Right ventricle myocardium superior (tissue), 1 donor: ENCODE measurements at regions not wholly inside any gene's neighbourhood (a gene's known extent, or its start where the extent isn't known, plus 50 kb on each side); places are given as distances from the start of the nearest gene placed in this dataset.
"Not testable (repeated sequence)": the region's sequence is repeated elsewhere in the genome, so short reads cannot be mapped to it uniquely, and the experiment has no call there.

Experiments used
- ATAC-seq: fragments of 200-7000 bp; cut with Tn5 transposase; one replicate; pipeline ENCODE4 v1.9.1; 2020; ENCODE audit warnings: mild to moderate bottlenecking; ENCODE audit not compliant: poor library complexity
- DNase-seq: peaks from one replicate; pipeline ENCODE4 v3.0.0-alpha.2; 2020
- intact Hi-C: fragments of 100-400 bp; cut with DNase I; formaldehyde crosslinking; loops from one replicate; pipeline ENCODE4 v1.11.2; 2022
- donor health status: DM: no; HTN: yes; CAD: no; lungs with severe emphysema.

- ATAC-seq, result no peak
- intact Hi-C loops, result no loop called here
- DNase-seq, result no peak
Observed at GRCh38 chr5:33102551-33102950, 338.2 kb upstream of the TARS1 start.

- ATAC-seq, result peak; percentile 85
- DNase-seq, result no peak
- intact Hi-C loops, result no loop called here
Observed at GRCh38 chr5:33105521-33105941, 335.2 kb upstream of the TARS1 start.

DNA sequence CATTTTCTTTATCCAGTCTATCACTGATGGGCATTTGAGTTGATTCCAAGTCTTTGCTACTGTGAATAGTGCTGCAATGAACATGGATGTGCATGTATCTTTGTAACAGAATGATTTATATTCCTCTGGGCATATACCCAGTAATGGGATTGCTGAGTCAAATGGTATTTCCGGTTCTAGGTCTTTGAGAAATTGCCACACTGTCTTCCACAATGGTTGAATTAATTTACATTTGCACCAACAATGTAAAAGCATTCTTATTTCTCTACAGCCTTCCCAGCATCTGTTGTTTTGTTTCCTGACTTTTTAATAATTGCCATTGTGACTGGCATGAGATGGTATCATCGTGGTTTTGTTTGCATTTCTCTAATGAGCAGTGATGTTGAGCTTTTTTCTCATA is 330.3 kb upstream of the TARS1 start:
- ATAC-seq, DNase-seq, intact Hi-C loops: not testable (repeated sequence)

DNA sequence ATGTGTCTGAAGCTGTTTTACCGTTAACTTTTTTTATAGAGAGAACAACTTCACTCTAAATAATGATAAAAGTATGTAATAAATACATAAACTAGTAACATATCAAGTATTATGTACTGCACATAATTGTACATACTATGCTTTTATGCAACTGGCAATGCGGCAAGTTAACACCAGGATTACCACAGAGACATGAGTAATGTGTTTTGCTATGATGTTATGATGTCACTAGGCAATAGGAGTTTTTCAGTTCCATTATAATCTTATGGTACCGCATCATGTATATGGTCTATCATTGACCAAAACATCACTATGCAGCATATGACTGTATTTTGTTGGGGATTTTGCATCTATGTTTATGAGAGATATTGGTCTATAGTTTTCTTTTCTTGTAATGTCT is 326.4 kb upstream of the TARS1 start:
- DNase-seq (no peak), ATAC-seq (no peak)
- intact Hi-C loops, result no loop called here

GRCh38 chr5:33115467-33115866 is 325.3 kb upstream of the TARS1 start:
- intact Hi-C loops, result no loop called here
- no peak for DNase-seq
- no peak for ATAC-seq

- no peak for ATAC-seq
- intact Hi-C loops, result no loop called here
- DNase-seq, result no peak
Observed at GRCh38 chr5:33118761-33119415, 321.9 kb upstream of the TARS1 start.

- ATAC-seq (no peak), DNase-seq (no peak)
- intact Hi-C loops, result no loop called here
Observed at GRCh38 chr5:33120671-33121070, 320.1 kb upstream of the TARS1 start.

GRCh38 chr5:33129309-33129708 is 311.5 kb upstream of the TARS1 start:
- intact Hi-C loops, result no loop called here
- ATAC-seq, result no peak

GRCh38 chr5:33136785-33137184 is 304.0 kb upstream of the TARS1 start:
- ATAC-seq (no peak), DNase-seq (no peak)
- intact Hi-C loops, result no loop called here

More at GRCh38 chr5:33129309-33129708, 311.5 kb upstream of the TARS1 start:
- DNase-seq, result no peak

- DNase-seq, ATAC-seq, intact Hi-C loops: not testable (repeated sequence)
Observed at GRCh38 chr5:33138145-33138544, 302.6 kb upstream of the TARS1 start.

- no peak for DNase-seq
- intact Hi-C loops, result no loop called here
- ATAC-seq, result no peak
Observed at GRCh38 chr5:33143405-33144123, 297.2 kb upstream of the TARS1 start.

DNA sequence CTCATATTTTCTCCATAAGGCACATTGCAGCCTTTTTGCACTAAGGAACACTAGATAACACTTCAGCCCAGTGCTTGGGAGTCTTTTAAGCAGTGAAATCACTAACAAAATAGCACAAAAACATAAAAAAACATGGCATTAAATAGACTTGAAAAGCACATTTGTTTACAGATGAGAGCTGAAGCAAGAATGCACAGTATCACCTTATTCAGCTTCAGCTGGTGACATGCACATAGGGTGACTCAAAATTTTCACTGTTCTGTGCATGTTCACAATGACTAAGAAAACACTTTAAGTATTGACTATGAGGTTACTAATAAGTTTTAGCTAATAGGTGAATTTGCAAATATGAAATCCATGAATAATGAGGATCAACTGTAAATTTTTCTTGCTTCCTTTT is 293.9 kb upstream of the TARS1 start:
- DNase-seq (no peak), ATAC-seq (no peak)
- intact Hi-C loops, result no loop called here

GRCh38 chr5:33148076-33148513 is 292.7 kb upstream of the TARS1 start:
- intact Hi-C loops, result no loop called here
- ATAC-seq, result peak; percentile 94
- DNase-seq, result peak; percentile 42

DNA sequence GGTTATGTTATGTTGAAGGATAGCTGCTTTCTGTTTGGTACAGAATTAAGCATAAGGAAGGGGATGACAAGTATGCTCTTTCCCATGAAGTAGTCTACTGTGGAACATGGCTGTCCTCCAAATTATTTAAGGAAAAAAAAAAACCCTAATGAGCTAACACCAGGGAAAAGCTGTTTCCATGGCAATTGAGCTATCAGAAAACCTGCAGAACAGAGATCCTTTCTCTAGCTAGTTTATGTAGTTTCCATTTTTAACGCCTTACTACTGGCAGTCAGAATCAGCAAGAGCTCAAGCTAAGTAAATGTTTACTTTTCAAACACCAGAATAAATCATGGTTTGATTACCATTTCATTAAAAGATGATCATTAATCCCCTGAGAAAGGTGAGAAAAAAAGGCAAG is 287.4 kb upstream of the TARS1 start:
- ATAC-seq (no peak), DNase-seq (no peak)
- intact Hi-C loops, result no loop called here

GRCh38 chr5:33153831-33154230 is 286.9 kb upstream of the TARS1 start:
- no peak for ATAC-seq

DNA sequence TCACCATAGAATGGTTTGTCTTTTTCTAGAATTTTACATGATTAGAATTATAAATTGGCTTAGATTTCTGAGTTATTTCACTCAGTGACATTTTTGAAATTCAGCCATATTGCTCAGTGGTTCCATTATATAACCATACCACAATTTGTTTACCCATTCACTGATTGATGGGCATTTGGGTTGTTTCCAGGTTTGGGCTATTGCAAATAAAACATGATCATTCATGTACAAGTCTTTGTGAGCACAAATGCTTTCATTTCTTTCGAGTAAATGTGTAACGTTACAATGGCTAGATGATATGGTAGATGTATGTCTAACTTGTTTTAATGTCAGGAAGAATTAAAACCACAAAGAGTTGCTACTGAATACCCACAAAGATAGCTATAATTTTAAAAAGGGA is 279.9 kb upstream of the TARS1 start:
- intact Hi-C loops, result no loop called here
- DNase-seq (no peak), ATAC-seq (no peak)

More at GRCh38 chr5:33153831-33154230, 286.9 kb upstream of the TARS1 start:
- intact Hi-C loops, result no loop called here
- no peak for DNase-seq

DNA sequence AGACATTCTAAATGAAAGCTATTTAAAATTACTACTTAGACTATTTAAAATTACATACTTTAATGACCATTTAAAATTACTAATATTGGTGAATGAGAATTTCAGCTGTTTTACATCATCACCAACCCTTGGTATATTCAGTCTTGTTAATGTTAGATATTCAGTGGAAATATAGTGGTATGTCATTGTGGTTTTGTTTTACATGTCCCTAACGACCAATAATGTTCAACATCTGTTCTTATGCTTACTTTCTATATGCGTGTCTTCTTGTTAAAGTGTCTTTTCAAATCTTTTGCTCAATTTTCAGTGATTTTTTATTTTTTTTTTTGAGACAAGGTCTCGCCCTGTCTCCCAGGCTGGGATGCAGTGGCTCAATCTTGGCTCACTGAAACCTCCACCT is 279.3 kb upstream of the TARS1 start:
- no peak for DNase-seq
- no peak for ATAC-seq
- intact Hi-C loops, result no loop called here

DNA sequence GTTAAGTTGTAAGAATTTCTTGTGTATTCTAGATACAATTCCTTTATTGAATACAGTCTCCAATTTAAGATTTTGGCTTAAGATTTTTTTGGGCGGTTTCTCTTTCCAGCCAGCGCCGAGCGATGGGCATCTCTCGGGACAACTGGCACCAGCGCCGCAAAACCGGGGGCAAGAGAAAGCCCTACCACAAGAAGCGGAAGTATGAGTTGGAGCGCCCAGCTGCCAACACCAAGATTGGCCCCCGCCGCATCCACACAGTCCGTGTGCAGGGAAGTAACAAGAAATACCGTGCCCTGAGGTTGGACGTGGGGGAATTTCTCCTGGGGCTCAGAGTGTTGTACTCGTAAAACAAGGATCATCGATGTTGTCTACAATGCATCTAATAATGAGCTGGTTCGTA is 278.7 kb upstream of the TARS1 start:
- DNase-seq, result no peak

GRCh38 chr5:33166522-33166921 is 274.2 kb upstream of the TARS1 start:
- intact Hi-C loops, result no loop called here
- DNase-seq (peak; percentile 42), ATAC-seq (no peak)

More for the DNA sequence above, 278.7 kb upstream of the TARS1 start:
- ATAC-seq, result no peak
- intact Hi-C loops, result no loop called here

DNA sequence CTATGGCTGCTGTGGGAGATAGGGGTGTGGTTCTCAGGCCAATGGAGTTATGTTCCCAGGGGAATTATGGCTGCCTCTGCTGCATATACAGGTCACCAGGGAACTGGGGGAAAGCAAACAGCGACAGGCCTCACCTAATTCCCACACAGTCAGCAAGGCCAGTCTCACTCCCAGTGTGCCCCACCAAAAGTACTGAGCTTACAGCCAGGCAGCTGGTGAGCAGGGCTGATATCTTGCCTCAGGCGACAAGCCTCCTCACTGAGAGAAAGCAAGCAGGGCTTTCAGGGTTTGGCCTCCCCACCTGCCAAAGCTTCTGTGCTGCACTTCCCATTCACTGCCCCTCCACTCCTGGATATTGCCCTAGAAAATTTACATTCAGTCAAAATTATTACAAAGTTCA is 273.8 kb upstream of the TARS1 start:
- intact Hi-C loops, result no loop called here
- no peak for DNase-seq
- ATAC-seq, result no peak
